Keratinocyte (primary cell): ENCODE measurements at regions not wholly inside any gene's neighbourhood (a gene's known extent, or its start where the extent isn't known, plus 50 kb on each side); places are given as distances from the start of the nearest gene placed in this dataset.

Source experiments
- EZH2 ChIP-seq: IDR thresholded peaks from one replicate; pipeline ENCODE4 v1.6.1; 2012; ENCODE audit warnings: inconsistent platforms, mild to moderate bottlenecking, low read length, moderate library complexity
- TF ChIP-seq, protein P1 (sequence below), 3 experiments: IDR thresholded peaks in 1 of 3; conservative IDR thresholded peaks in 1 of 3; optimal IDR thresholded peaks in 1 of 3; 2 replicates in 2 of 3; 3 replicates in 1 of 3; pipeline versions ENCODE3 to v1.5.1; 2011; ENCODE audit warnings: low read length in 3 of 3, mild to moderate bottlenecking in 3 of 3, moderate library complexity in 2 of 3, control low read depth in 1 of 3, inconsistent platforms in 1 of 3; ENCODE audit not compliant: insufficient read depth in 2 of 3; ENCODE audit errors: extremely low read depth in 1 of 3

DNA sequence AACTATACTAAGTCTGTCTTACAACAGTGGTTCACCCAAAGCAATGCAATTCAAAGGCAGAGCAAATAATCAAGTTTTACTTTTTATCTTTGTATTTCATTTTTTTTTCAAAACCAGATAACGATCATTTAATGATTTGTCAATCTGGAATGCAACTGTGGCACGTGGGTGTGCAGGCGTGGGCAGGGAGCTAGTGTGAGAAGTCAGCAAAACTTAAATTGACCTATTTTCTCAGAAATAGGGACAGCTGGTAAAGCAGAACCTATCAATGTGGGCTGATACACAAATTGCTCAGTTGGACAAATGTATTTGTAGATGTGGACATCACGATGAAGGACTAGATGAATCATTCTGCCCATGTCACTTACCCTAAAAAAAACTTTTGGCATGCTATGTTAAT, 105.6 kb downstream of the CBLL2 start:
- TF ChIP-seq, protein P1, sequence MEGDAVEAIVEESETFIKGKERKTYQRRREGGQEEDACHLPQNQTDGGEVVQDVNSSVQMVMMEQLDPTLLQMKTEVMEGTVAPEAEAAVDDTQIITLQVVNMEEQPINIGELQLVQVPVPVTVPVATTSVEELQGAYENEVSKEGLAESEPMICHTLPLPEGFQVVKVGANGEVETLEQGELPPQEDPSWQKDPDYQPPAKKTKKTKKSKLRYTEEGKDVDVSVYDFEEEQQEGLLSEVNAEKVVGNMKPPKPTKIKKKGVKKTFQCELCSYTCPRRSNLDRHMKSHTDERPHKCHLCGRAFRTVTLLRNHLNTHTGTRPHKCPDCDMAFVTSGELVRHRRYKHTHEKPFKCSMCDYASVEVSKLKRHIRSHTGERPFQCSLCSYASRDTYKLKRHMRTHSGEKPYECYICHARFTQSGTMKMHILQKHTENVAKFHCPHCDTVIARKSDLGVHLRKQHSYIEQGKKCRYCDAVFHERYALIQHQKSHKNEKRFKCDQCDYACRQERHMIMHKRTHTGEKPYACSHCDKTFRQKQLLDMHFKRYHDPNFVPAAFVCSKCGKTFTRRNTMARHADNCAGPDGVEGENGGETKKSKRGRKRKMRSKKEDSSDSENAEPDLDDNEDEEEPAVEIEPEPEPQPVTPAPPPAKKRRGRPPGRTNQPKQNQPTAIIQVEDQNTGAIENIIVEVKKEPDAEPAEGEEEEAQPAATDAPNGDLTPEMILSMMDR (optimal IDR thresholded peaks at IDR 0.05 in 1 of 3, IDR thresholded peaks at IDR 0.05 in 1 of 3, conservative IDR thresholded peaks at IDR 0.05 in 1 of 3; ENCODE audit: extremely low read depth in 1 of 3, insufficient read depth in 2 of 3, low read length in 3 of 3) = no peak
- no peak for TF ChIP-seq EZH2
